SU-DHL-6 (cell line): ENCODE measurements at regions not wholly inside any gene's neighbourhood (a gene's known extent, or its start where the extent isn't known, plus 50 kb on each side); places are given as distances from the start of the nearest gene placed in this dataset.

Experiments
- H2AFZ ChIP-seq: fragments of 200-600 bp; sonication (generic); 2 replicates; pipeline ENCODE4 v1.6.1; 2014; ENCODE audit warnings: low read depth, mild to moderate bottlenecking, moderate library complexity, mixed read lengths, antibody characterized with exemption, low read length; ENCODE audit not compliant: severe bottlenecking
- H3F3A ChIP-seq: fragments of 200-600 bp; shearing (Covaris generic); 2 replicates; pipeline ENCODE4 v1.6.0; 2016; ENCODE audit warnings: antibody characterized with exemption, mild to moderate bottlenecking; ENCODE audit not compliant: insufficient read depth
- H3K27ac ChIP-seq: fragments of 200-600 bp; sonication (generic); 2 replicates; pipeline ENCODE4 v1.5.1; 2016; ENCODE audit warnings: low read depth, mild to moderate bottlenecking, low read length, moderate library complexity, mixed read lengths
- H3K27me3 ChIP-seq: fragments of 200-600 bp; sonication (generic), shearing (Covaris generic); 2 replicates; pipeline ENCODE4 v1.6.0; 2014; ENCODE audit warnings: mild to moderate bottlenecking, low read length
- H3K36me3 ChIP-seq: fragments of 200-600 bp; sonication (generic); 2 replicates; pipeline ENCODE4 v1.6.1; 2014; ENCODE audit warnings: mild to moderate bottlenecking, low read length, mixed read lengths
- H3K4me2 ChIP-seq: fragments of 300-600, 200-600 bp; shearing (Covaris generic), sonication (generic); 2 replicates; pipeline ENCODE4 v1.6.0; 2014; ENCODE audit warnings: low read length, low read depth, mild to moderate bottlenecking; ENCODE audit not compliant: poor library complexity, severe bottlenecking
- H3K4me3 ChIP-seq: fragments of 200-600 bp; sonication (generic); 2 replicates; pipeline ENCODE4 v1.5.1; 2014; ENCODE audit warnings: antibody characterized with exemption, low read length, mild to moderate bottlenecking, mixed read lengths; ENCODE audit not compliant: insufficient read depth, poor library complexity, severe bottlenecking
- H3K79me2 ChIP-seq: fragments of 200-600 bp; sonication (generic); 2 replicates; pipeline ENCODE4 v1.6.1; 2014; ENCODE audit warnings: mild to moderate bottlenecking, low read length, moderate library complexity; ENCODE audit not compliant: insufficient read depth
- H3K9ac ChIP-seq: fragments of 200-600 bp; sonication (generic); 2 replicates; pipeline ENCODE4 v1.7.0; 2014; ENCODE audit warnings: mild to moderate bottlenecking, low read length
- H3K9me2 ChIP-seq: fragments of 200-600 bp; sonication (generic); replicated peaks from 2 replicates; pipeline ENCODE4 v1.6.1; 2014; ENCODE audit warnings: low read length; ENCODE audit not compliant: insufficient read depth
- H3K9me3 ChIP-seq: fragments of 200-600 bp; sonication (generic); 2 replicates; pipeline ENCODE4 v1.6.1; 2014; ENCODE audit warnings: low read length, mixed read lengths; ENCODE audit not compliant: insufficient read depth
- H4K20me1 ChIP-seq: fragments of 200-600 bp; sonication (generic); 2 replicates; pipeline ENCODE4 v1.6.1; 2014; ENCODE audit warnings: low read depth, mild to moderate bottlenecking, antibody characterized with exemption, low read length, moderate library complexity, mixed read lengths
- EZH2phosphoT487 ChIP-seq: fragments of 200-600 bp; sonication (generic), shearing (Covaris generic); conservative IDR thresholded peaks from 2 replicates; pipeline ENCODE4 v1.6.1; 2018; ENCODE audit warnings: mild to moderate bottlenecking, antibody characterized with exemption, low read length, moderate library complexity, mixed read lengths
- TF ChIP-seq, protein P1 (sequence below): fragments of 200-600 bp; sonication (generic); IDR thresholded peaks from one replicate; pipeline ENCODE4 v1.5.1; 2017; ENCODE audit warnings: antibody characterized with exemption, mild to moderate bottlenecking, low read length, moderate library complexity; ENCODE audit not compliant: insufficient read depth, poor library complexity, severe bottlenecking

GRCh38 chr5:18752317-18752716 lies 1118.1 kb downstream of the TAF11L14 start:
- no peak overlapping the region for H2AFZ ChIP-seq
- H3F3A ChIP-seq: no peaks in the 10 kb centered on the region
- no peak overlapping the region for H3K9ac ChIP-seq
- no peaks in the 10 kb centered on the region for H4K20me1 ChIP-seq
- no peaks in the 10 kb centered on the region for H3K79me2 ChIP-seq
- no peak overlapping the region for H3K27ac ChIP-seq
- H3K36me3 ChIP-seq: no peaks in the 10 kb centered on the region
- no peaks in the 10 kb centered on the region for H3K9me3 ChIP-seq
- TF ChIP-seq, protein P1, sequence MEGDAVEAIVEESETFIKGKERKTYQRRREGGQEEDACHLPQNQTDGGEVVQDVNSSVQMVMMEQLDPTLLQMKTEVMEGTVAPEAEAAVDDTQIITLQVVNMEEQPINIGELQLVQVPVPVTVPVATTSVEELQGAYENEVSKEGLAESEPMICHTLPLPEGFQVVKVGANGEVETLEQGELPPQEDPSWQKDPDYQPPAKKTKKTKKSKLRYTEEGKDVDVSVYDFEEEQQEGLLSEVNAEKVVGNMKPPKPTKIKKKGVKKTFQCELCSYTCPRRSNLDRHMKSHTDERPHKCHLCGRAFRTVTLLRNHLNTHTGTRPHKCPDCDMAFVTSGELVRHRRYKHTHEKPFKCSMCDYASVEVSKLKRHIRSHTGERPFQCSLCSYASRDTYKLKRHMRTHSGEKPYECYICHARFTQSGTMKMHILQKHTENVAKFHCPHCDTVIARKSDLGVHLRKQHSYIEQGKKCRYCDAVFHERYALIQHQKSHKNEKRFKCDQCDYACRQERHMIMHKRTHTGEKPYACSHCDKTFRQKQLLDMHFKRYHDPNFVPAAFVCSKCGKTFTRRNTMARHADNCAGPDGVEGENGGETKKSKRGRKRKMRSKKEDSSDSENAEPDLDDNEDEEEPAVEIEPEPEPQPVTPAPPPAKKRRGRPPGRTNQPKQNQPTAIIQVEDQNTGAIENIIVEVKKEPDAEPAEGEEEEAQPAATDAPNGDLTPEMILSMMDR: no peak
- no peak for TF ChIP-seq EZH2phosphoT487
- H3K4me3 ChIP-seq: no peak overlapping the region
- no peaks in the 10 kb centered on the region for H3K9me2 ChIP-seq
- no peak overlapping the region for H3K4me2 ChIP-seq
- H3K27me3 ChIP-seq: no peaks in the 10 kb centered on the region

DNA sequence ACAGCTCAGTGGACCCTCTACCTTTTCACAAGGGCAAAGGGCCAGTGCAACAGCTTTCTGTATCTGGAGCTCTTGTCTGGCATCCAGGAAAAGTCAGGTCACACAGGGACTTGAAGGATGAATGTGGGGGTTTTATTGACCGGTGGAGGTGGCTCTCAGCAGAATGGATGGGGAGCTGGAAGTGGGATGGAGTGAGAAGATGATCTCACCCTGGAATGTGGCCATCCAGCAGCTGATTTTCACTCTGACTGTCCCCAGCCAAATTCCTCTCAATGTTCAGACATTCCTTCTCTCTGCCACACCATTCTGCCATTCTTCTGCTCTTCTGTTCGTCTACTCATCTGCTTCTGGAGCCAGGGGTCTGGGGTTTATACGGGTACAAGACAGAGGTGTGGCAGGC lies 1119.9 kb downstream of the TAF11L14 start:
- no peaks in the 10 kb centered on the region for H3K27me3 ChIP-seq
- TF ChIP-seq, protein P1: no peak
- TF ChIP-seq EZH2phosphoT487: no peak
- peak overlapping the region; percentile 37 for H2AFZ ChIP-seq
- no peak overlapping the region for H3K4me3 ChIP-seq
- no peaks in the 10 kb centered on the region for H3K9me2 ChIP-seq
- no peaks in the 10 kb centered on the region for H3F3A ChIP-seq
- H3K9me3 ChIP-seq: no peaks in the 10 kb centered on the region
- no peak overlapping the region for H3K9ac ChIP-seq
- H3K27ac ChIP-seq: no peak overlapping the region
- no peaks in the 10 kb centered on the region for H4K20me1 ChIP-seq
- H3K36me3 ChIP-seq: no peaks in the 10 kb centered on the region
- no peak overlapping the region for H3K4me2 ChIP-seq
- no peaks in the 10 kb centered on the region for H3K79me2 ChIP-seq

DNA sequence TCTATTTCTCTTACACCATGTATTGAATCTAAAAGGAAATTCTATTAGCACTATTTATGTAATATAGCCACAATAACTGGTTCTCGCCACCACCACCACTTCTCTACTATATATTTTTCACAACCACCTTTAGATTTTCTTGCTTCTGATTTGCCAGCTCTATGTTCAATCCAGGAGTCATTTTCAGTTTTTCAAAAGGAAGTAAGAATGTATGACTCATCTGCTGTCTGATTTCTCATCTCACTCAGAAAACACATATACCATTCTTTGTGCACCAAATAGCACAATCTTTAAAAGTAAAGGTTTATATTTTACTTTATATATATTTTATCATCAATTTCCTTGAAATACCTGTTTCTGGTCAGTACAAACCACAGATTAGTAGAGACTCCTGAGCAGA lies 1127.5 kb downstream of the TAF11L14 start:
- Histone ChIP-seq H3K9ac (no peak overlapping the region), H2AFZ (peak overlapping the region; percentile 42), H3K36me3 (no peaks in the 10 kb centered on the region), H4K20me1 (no peaks in the 10 kb centered on the region), H3K27me3 (no peaks in the 10 kb centered on the region), H3K4me3 (no peak overlapping the region), H3K4me2 (no peak overlapping the region), H3K27ac (no peak overlapping the region), H3K9me3 (no peaks in the 10 kb centered on the region), H3K79me2 (no peaks in the 10 kb centered on the region), H3K9me2 (no peaks in the 10 kb centered on the region), H3F3A (peaks cover 8% of the 10 kb centered on the region; the same call in 1 of the 2 replicates)
- TF ChIP-seq, protein P1: no peak
- no peak for TF ChIP-seq EZH2phosphoT487
